H1 (cell line): ENCODE measurements at regions not wholly inside any gene's neighbourhood (a gene's known extent, or its start where the extent isn't known, plus 50 kb on each side); places are given as distances from the start of the nearest gene placed in this dataset.

ENCODE experiments used
- CTCF ChIA-PET: fragments of 300-600 bp; sonication (Branson Sonifier 250); formaldehyde crosslinking; loops from one replicate; lab custom pipeline; 2021; ENCODE audit not compliant: partially characterized antibody; lab: Charles Lee
- POLR2A ChIA-PET: fragments of 300-600 bp; sonication (Branson Sonifier 250); formaldehyde crosslinking; loops from one replicate; lab custom pipeline; 2021; ENCODE audit warnings: inconsistent platforms; ENCODE audit not compliant: partially characterized antibody; lab: Charles Lee
- DNase-seq, 2 experiments: peaks; one replicate each; pipeline versions ENCODE4 v3.0.0 to v3.0.0-alpha.2; 2010 to 2022; ENCODE audit warnings: low spot score in 2 of 2, low read depth in 1 of 2, mixed read lengths in 1 of 2
- FAIRE-seq: peaks from 2 replicates; lab custom pipeline; 2011; peaks lifted over from hg19 to GRCh38; lab: Jason Lieb, UNC
- H2AFZ ChIP-seq: 2 replicates; pipeline ENCODE4 v1.8.1; 2012; ENCODE audit warnings: low read length, inconsistent platforms
- H2AK5ac ChIP-seq: 2 replicates; pipeline ENCODE4 v1.6.1; 2013; ENCODE audit warnings: low read depth, low read length
- H2BK120ac ChIP-seq: replicated peaks from 2 replicates; pipeline ENCODE3; 2013; ENCODE audit warnings: low read depth, low read length, inconsistent platforms
- H2BK12ac ChIP-seq: 2 replicates; pipeline ENCODE4 v1.6.1; 2013; ENCODE audit warnings: low read depth, low read length
- H2BK15ac ChIP-seq: 2 replicates; pipeline ENCODE4 v1.6.1; 2013; ENCODE audit warnings: low read length
- H2BK20ac ChIP-seq: 2 replicates; pipeline ENCODE4 v1.6.1; 2013; ENCODE audit warnings: low read length
- H2BK5ac ChIP-seq: 2 replicates; pipeline ENCODE4 v1.6.1; 2013; ENCODE audit warnings: low read depth, low read length
- H3K14ac ChIP-seq: 2 replicates; pipeline ENCODE4 v1.6.1; 2013; ENCODE audit warnings: inconsistent platforms; ENCODE audit not compliant: insufficient read length
- H3K18ac ChIP-seq: 2 replicates; pipeline ENCODE4 v1.6.1; 2013; ENCODE audit warnings: low read length; ENCODE audit errors: extremely low read depth
- H3K23ac ChIP-seq: 2 replicates; pipeline ENCODE4 v1.6.1; 2013; ENCODE audit warnings: inconsistent platforms; ENCODE audit not compliant: insufficient read length
- H3K23me2 ChIP-seq: 2 replicates; pipeline ENCODE4 v1.6.1; 2013; ENCODE audit warnings: low read depth, low read length
- H3K27ac ChIP-seq: 2 replicates; pipeline ENCODE4 v1.6.1; 2011; ENCODE audit warnings: low read depth, low read length, inconsistent platforms
- H3K27me3 ChIP-seq, 4 experiments: replicated peaks in 1 of 4; 1 replicate in 1 of 4; 2 replicates in 3 of 4; pipeline versions ENCODE4 v1.6.1 to v1.8.1; 2011 to 2013; ENCODE audit warnings: low read length in 3 of 4, mild to moderate bottlenecking in 3 of 4, inconsistent platforms in 2 of 4, mixed read lengths in 2 of 4, moderate library complexity in 1 of 4; ENCODE audit not compliant: control insufficient read depth in 3 of 4, insufficient read depth in 3 of 4; ENCODE audit errors: extremely low read depth in 1 of 4
- H3K36me3 ChIP-seq, 4 experiments: 2 replicates each; pipeline versions ENCODE4 v1.6.1 to v1.8.1; 2011 to 2013; ENCODE audit warnings: mild to moderate bottlenecking in 4 of 4, low read length in 3 of 4, moderate library complexity in 2 of 4, control low read depth in 1 of 4, inconsistent platforms in 1 of 4; ENCODE audit not compliant: insufficient read depth in 4 of 4, control insufficient read depth in 2 of 4
- H3K4ac ChIP-seq: replicated peaks from 2 replicates; pipeline ENCODE3; 2013; ENCODE audit warnings: low read length, low read depth, mixed read lengths, inconsistent platforms; ENCODE audit not compliant: insufficient read length
- H3K4me1 ChIP-seq, 4 experiments: replicated peaks in 1 of 4; 1 replicate in 1 of 4; 2 replicates in 3 of 4; pipeline versions ENCODE4 v1.6.1 to v1.8.1; 2011 to 2013; ENCODE audit warnings: low read length in 3 of 4, inconsistent platforms in 2 of 4, mixed read lengths in 1 of 4; ENCODE audit not compliant: insufficient read depth in 4 of 4, control insufficient read depth in 3 of 4
- H3K4me2 ChIP-seq, 2 experiments: 2 replicates each; pipeline versions ENCODE4 v1.6.1 to v1.8.1; 2011 to 2013; ENCODE audit warnings: low read depth in 2 of 2, low read length in 2 of 2, control low read depth in 1 of 2, inconsistent platforms in 1 of 2, mild to moderate bottlenecking in 1 of 2; ENCODE audit not compliant: insufficient read depth in 1 of 2
- H3K4me3 ChIP-seq, 4 experiments: fragments of 200-600, 300-600 bp in 1 of 4; sonication (generic), shearing (Covaris generic), sonication (Bioruptor Twin) in 1 of 4; 2 replicates each; pipeline versions ENCODE4 v1.5.1 to v1.8.1; 2011 to 2016; ENCODE audit warnings: low read length in 4 of 4, low read depth in 3 of 4, control low read depth in 2 of 4, inconsistent platforms in 2 of 4, mild to moderate bottlenecking in 2 of 4, mixed read lengths in 1 of 4, moderate library complexity in 1 of 4; ENCODE audit not compliant: insufficient read depth in 2 of 4; ENCODE audit errors: extremely low read depth in 1 of 4
- H3K56ac ChIP-seq: replicated peaks from 2 replicates; pipeline ENCODE3; 2013; ENCODE audit warnings: low read depth, mild to moderate bottlenecking, mixed read lengths, low read length, inconsistent platforms; ENCODE audit not compliant: insufficient read length
- H3K79me1 ChIP-seq: 2 replicates; pipeline ENCODE4 v1.6.1; 2013; ENCODE audit warnings: low read depth, low read length, control low read depth
- H3K79me2 ChIP-seq, 2 experiments: 2 replicates each; pipeline versions ENCODE4 v1.6.1 to v1.8.1; 2012 to 2013; ENCODE audit warnings: low read length in 2 of 2, mild to moderate bottlenecking in 2 of 2, inconsistent platforms in 1 of 2; ENCODE audit not compliant: insufficient read depth in 2 of 2, control insufficient read depth in 1 of 2
- H3K9ac ChIP-seq, 4 experiments: replicated peaks in 1 of 4; 1 replicate in 1 of 4; 2 replicates in 3 of 4; pipeline versions ENCODE4 v1.6.1 to v1.8.1; 2011 to 2013; ENCODE audit warnings: low read depth in 3 of 4, low read length in 3 of 4, control low read depth in 2 of 4, mild to moderate bottlenecking in 2 of 4, moderate library complexity in 2 of 4, inconsistent platforms in 1 of 4; ENCODE audit errors: extremely low read depth in 1 of 4
- H3K9me3 ChIP-seq, 2 experiments: 2 replicates each; pipeline versions ENCODE4 v1.6.1 to v1.8.1; 2012 to 2013; ENCODE audit warnings: mild to moderate bottlenecking in 2 of 2, moderate library complexity in 2 of 2, control low read depth in 1 of 2, inconsistent platforms in 1 of 2, low read depth in 1 of 2, low read length in 1 of 2, mixed read lengths in 1 of 2; ENCODE audit not compliant: insufficient read depth in 2 of 2
- H4K20me1 ChIP-seq, 2 experiments: replicated peaks in 1 of 2; 2 replicates each; pipeline versions ENCODE3 to v1.8.1; 2011 to 2013; ENCODE audit warnings: inconsistent platforms in 2 of 2, low read length in 2 of 2, mild to moderate bottlenecking in 1 of 2; ENCODE audit not compliant: insufficient read depth in 2 of 2, control insufficient read depth in 1 of 2
- H4K5ac ChIP-seq: 2 replicates; pipeline ENCODE4 v1.6.1; 2013; ENCODE audit warnings: low read length, low read depth, mixed read lengths, inconsistent platforms; ENCODE audit not compliant: insufficient read length
- H4K8ac ChIP-seq: 2 replicates; pipeline ENCODE4 v1.8.0; 2013; ENCODE audit warnings: mild to moderate bottlenecking, moderate library complexity, low read length, inconsistent platforms; ENCODE audit not compliant: insufficient read depth; ENCODE audit errors: extremely low read depth
- H4K91ac ChIP-seq: replicated peaks from 2 replicates; pipeline ENCODE3; 2013; ENCODE audit warnings: low read length, mixed read lengths, inconsistent platforms; ENCODE audit not compliant: insufficient read length
- GTF2F1 ChIP-seq: IDR thresholded peaks from 2 replicates; pipeline ENCODE4 v1.6.1; 2012; ENCODE audit warnings: low read depth, low read length, improper control_type of control experiment, borderline replicate concordance
- POLR2A ChIP-seq, 2 experiments: IDR thresholded peaks; 1 replicate in 1 of 2; 2 replicates in 1 of 2; pipeline ENCODE4 v1.6.1; 2011; ENCODE audit warnings: low read depth in 2 of 2, low read length in 2 of 2, mild to moderate bottlenecking in 2 of 2; ENCODE audit errors: control extremely low read depth in 1 of 2
- RAD21 ChIP-seq, 2 experiments: IDR thresholded peaks in 1 of 2; conservative IDR thresholded peaks in 1 of 2; 2 replicates each; pipeline ENCODE4 v1.6.1; 2011; ENCODE audit warnings: low read depth in 2 of 2, low read length in 2 of 2, improper control_type of control experiment in 1 of 2, inconsistent platforms in 1 of 2, mild to moderate bottlenecking in 1 of 2, moderate library complexity in 1 of 2
- SIRT6 ChIP-seq: IDR thresholded peaks from one replicate; pipeline ENCODE4 v1.7.1; 2012; ENCODE audit warnings: low read length, inconsistent platforms
- TAF7 ChIP-seq: optimal IDR thresholded peaks from 2 replicates; pipeline ENCODE3; 2011; ENCODE audit warnings: low read depth, mild to moderate bottlenecking, inconsistent platforms, low read length, moderate library complexity, borderline replicate concordance
- WGBS, 2 experiments: shearing (Covaris generic) in 1 of 2; methylation state at CpG; one replicate each; pipeline versions ENCODE4 v1.1.6 to v1.1.7; 2013 to 2015; ENCODE audit warnings: low lambda C conversion rate in 2 of 2, mixed read lengths in 2 of 2, inconsistent platforms in 1 of 2, low coverage in 1 of 2, missing lambda C conversion rate in 1 of 2; ENCODE audit not compliant: insufficient replicate concordance in 2 of 2, insufficient coverage in 1 of 2, insufficient read length in 1 of 2; ENCODE audit errors: extremely low coverage in 1 of 2, missing lambda C conversion rate in 1 of 2; 5-methylcytosine and 5-hydroxymethylcytosine counted together

DNA sequence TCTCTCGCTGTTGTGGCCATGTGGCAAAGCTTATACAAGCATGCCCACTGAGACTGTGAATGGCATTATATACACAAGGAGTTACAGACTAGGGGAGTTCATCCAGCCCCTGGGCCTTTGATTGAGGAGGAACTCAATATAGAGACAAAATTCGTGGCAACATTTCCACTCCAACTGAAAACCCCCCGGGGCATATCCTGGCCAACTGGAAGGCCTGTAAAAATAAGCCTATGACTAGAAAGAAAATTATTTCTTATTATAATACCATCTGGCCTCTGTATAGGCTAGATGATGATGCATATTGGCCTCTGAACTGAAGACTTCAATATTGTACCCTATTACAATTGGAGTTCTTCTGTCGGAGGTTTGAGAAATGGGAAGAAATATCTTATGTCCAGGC is 175.5 kb upstream of the GJE1 start:
- H2BK5ac ChIP-seq, result no peak overlapping the region
- H3K4ac ChIP-seq, result no peak overlapping the region
- H2AFZ ChIP-seq, result no peak overlapping the region
- H3K56ac ChIP-seq, result no peak overlapping the region
- no peak overlapping the region for H4K91ac ChIP-seq
- POLR2A ChIA-PET, result no interaction called here
- CTCF ChIA-PET, result interaction anchor here (1.2 kb wide), 1 partner anchor 28 kb away, joined by 4 read pairs; no protein-coding TSS in a partner anchor
- H4K20me1 ChIP-seq, result no peaks in the 10 kb centered on the region
- FAIRE-seq (no peak), DNase-seq (no peak)
- no peak overlapping the region for H3K23ac ChIP-seq
- no peaks in the 10 kb centered on the region for H3K23me2 ChIP-seq
- peaks cover 0 to 9% (median 6%) of the 10 kb centered on the region in 4 experiments; a peak in 2 of 7 replicates for H3K4me1 ChIP-seq
- no peak overlapping the region for H3K9ac ChIP-seq
- H3K9me3 ChIP-seq, result peaks cover 9 to 18% of the 10 kb centered on the region in 2 experiments; a peak in 3 of 4 replicates
- H3K36me3 ChIP-seq, result peaks cover 0 to 9% (median 0%) of the 10 kb centered on the region in 4 experiments; a peak in 2 of 8 replicates
- no peak overlapping the region for H3K4me2 ChIP-seq
- H2BK20ac ChIP-seq, result no peak overlapping the region
- H4K5ac ChIP-seq, result no peak overlapping the region
- no peak overlapping the region for H4K8ac ChIP-seq
- no peak overlapping the region for H2AK5ac ChIP-seq
- whole genome bisulfite sequencing, 2 experiments, result 93% methylated on average over 4 of the region's 4 CpGs; no CpG with 5 or more reads in 1 of the 2 experiments
- H3K27me3 ChIP-seq, result no peaks in the 10 kb centered on the region
- no peaks in the 10 kb centered on the region for H3K79me1 ChIP-seq
- no peaks in the 10 kb centered on the region for H3K79me2 ChIP-seq
- H2BK12ac ChIP-seq, result no peak overlapping the region
- H3K18ac ChIP-seq, result no peak overlapping the region
- H2BK120ac ChIP-seq, result no peak overlapping the region
- no peak overlapping the region for H3K27ac ChIP-seq
- H3K14ac ChIP-seq, result no peak overlapping the region
- no peak overlapping the region for H2BK15ac ChIP-seq
- no peak overlapping the region for H3K4me3 ChIP-seq
- TF ChIP-seq RAD21 (IDR thresholded peaks at IDR 0.05 in 1 of 2, conservative IDR thresholded peaks at IDR 0.05 in 1 of 2; ENCODE audit: low read depth in 2 of 2, low read length in 2 of 2) (no peak), SIRT6 (no peak), POLR2A (IDR thresholded peaks at IDR 0.05; ENCODE audit: control extremely low read depth in 1 of 2, low read depth in 2 of 2, low read length in 2 of 2) (no peak), TAF7 (no peak), GTF2F1 (no peak)
